Neural progenitor cell (in vitro differentiated cells): ENCODE measurements at regions not wholly inside any gene's neighbourhood (a gene's known extent, or its start where the extent isn't known, plus 50 kb on each side); places are given as distances from the start of the nearest gene placed in this dataset.

ENCODE experiments used
- DNase-seq: peaks from one replicate; pipeline ENCODE4 v3.0.0-alpha.2; 2016; ENCODE audit warnings: low spot score
- H2AFZ ChIP-seq: fragments of 200-600 bp; sonication (generic); replicated peaks from 2 replicates; pipeline ENCODE4 v1.6.1; 2016; ENCODE audit warnings: antibody characterized with exemption
- H3F3A ChIP-seq: fragments of 200-600 bp; sonication (generic); 2 replicates; pipeline ENCODE4 v1.6.1; 2016; ENCODE audit warnings: antibody characterized with exemption, low read depth
- H3K27ac ChIP-seq: fragments of 200-600 bp; sonication (generic); 2 replicates; pipeline ENCODE4 v1.5.1; 2016; ENCODE audit warnings: mild to moderate bottlenecking
- H3K27me3 ChIP-seq: fragments of 200-600 bp; sonication (generic); 2 replicates; pipeline ENCODE4 v1.6.1; 2016; ENCODE audit warnings: mild to moderate bottlenecking, moderate library complexity
- H3K36me3 ChIP-seq: fragments of 200-600 bp; sonication (generic); 2 replicates; pipeline ENCODE4 v1.5.1; 2016
- H3K4me1 ChIP-seq: fragments of 200-600 bp; sonication (generic); 2 replicates; pipeline ENCODE4 v1.6.1; 2016; ENCODE audit warnings: mixed run types
- H3K4me2 ChIP-seq: fragments of 200-600 bp; sonication (generic); 2 replicates; pipeline ENCODE4 v1.6.1; 2016
- H3K4me3 ChIP-seq: fragments of 200-600 bp; sonication (generic); 2 replicates; pipeline ENCODE4 v1.5.1; 2016
- H3K79me2 ChIP-seq: fragments of 200-600 bp; sonication (generic); 2 replicates; pipeline ENCODE4 v1.6.1; 2016; ENCODE audit warnings: low read depth
- H3K9ac ChIP-seq: fragments of 200-600 bp; sonication (generic); 2 replicates; pipeline ENCODE4 v1.6.1; 2016
- H3K9me3 ChIP-seq: fragments of 200-600 bp; sonication (generic); 2 replicates; pipeline ENCODE4 v1.5.1; 2016; ENCODE audit warnings: low read depth
- H4K20me1 ChIP-seq: fragments of 200-600 bp; sonication (generic); 2 replicates; pipeline ENCODE4 v1.6.1; 2016; ENCODE audit warnings: low read depth
- H3K27ac Mint-ChIP-seq: 3 replicates; pipeline ENCODE4 v1.8.0; 2021; ENCODE audit warnings: mixed read lengths
- H3K27me3 Mint-ChIP-seq: 2 replicates; pipeline ENCODE4 v1.8.0; 2022; ENCODE audit warnings: low read depth, mild to moderate bottlenecking, inconsistent platforms, moderate library complexity, mixed read lengths; ENCODE audit not compliant: insufficient read depth
- H3K36me3 Mint-ChIP-seq: 3 replicates; pipeline ENCODE4 v1.8.0; 2021; ENCODE audit warnings: mixed read lengths
- H3K4me1 Mint-ChIP-seq: 3 replicates; pipeline ENCODE4 v1.8.0; 2021; ENCODE audit warnings: mixed read lengths
- H3K4me3 Mint-ChIP-seq: 3 replicates; pipeline ENCODE4 v1.8.0; 2021; ENCODE audit warnings: mild to moderate bottlenecking, moderate library complexity, mixed read lengths
- H3K9me3 Mint-ChIP-seq: 3 replicates; pipeline ENCODE4 v1.8.0; 2020; ENCODE audit warnings: mixed read lengths
- EZH2 ChIP-seq: fragments of 200-600 bp; sonication (generic); IDR thresholded peaks from 2 replicates; pipeline ENCODE4 v1.6.1; 2017; ENCODE audit warnings: antibody characterized with exemption, mild to moderate bottlenecking, moderate library complexity
- EZH2phosphoT487 ChIP-seq: fragments of 200-600 bp; sonication (generic); IDR thresholded peaks from 2 replicates; pipeline ENCODE4 v1.6.1; 2017; ENCODE audit warnings: antibody characterized with exemption
- TF ChIP-seq, protein P1 (sequence below): fragments of 200-600 bp; sonication (generic); IDR thresholded peaks from 2 replicates; pipeline ENCODE4 v1.5.1; 2017; ENCODE audit warnings: antibody characterized with exemption, mild to moderate bottlenecking

DNA sequence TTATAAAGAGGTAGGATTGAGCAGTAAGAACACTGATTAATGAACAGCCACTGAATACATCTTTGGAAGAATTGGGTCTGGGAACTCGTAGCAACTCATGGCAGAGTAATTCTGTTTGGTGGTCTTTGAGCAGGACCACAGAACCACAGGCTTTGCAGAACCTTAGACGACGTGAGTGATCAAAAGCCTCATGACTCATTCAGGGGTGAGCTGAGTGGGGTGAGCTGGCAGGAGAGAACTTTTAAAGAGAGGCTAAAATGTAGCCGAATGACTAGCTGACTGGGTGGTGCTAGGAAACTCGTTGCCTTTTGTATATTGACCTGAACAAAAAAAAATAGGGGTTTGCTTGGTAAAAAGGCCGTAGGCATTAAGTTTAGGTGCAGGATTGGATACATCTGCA, 313.8 kb downstream of the TGFB2 start:
- no peak for DNase-seq
- H2AFZ ChIP-seq: no peak overlapping the region
- H3K27me3 Mint-ChIP-seq: no peaks in the 10 kb centered on the region
- H3K4me3 ChIP-seq: no peak overlapping the region
- no peaks in the 10 kb centered on the region for H4K20me1 ChIP-seq
- H3K9me3 Mint-ChIP-seq: no peaks in the 10 kb centered on the region
- H3K9me3 ChIP-seq: no peaks in the 10 kb centered on the region
- H3K36me3 Mint-ChIP-seq: no peaks in the 10 kb centered on the region
- H3K4me3 Mint-ChIP-seq: no peak overlapping the region
- no peak overlapping the region for H3K27ac ChIP-seq
- no peaks in the 10 kb centered on the region for H3K27me3 ChIP-seq
- no peak overlapping the region for H3K27ac Mint-ChIP-seq
- H3K4me1 Mint-ChIP-seq: peaks cover 12% of the 10 kb centered on the region
- no peaks in the 10 kb centered on the region for H3K36me3 ChIP-seq
- no peak overlapping the region for H3K4me2 ChIP-seq
- H3F3A ChIP-seq: no peaks in the 10 kb centered on the region
- H3K4me1 ChIP-seq: no peaks in the 10 kb centered on the region
- no peak overlapping the region for H3K9ac ChIP-seq
- H3K79me2 ChIP-seq: no peaks in the 10 kb centered on the region
- TF ChIP-seq EZH2 (no peak), EZH2phosphoT487 (no peak)
- TF ChIP-seq, protein P1, sequence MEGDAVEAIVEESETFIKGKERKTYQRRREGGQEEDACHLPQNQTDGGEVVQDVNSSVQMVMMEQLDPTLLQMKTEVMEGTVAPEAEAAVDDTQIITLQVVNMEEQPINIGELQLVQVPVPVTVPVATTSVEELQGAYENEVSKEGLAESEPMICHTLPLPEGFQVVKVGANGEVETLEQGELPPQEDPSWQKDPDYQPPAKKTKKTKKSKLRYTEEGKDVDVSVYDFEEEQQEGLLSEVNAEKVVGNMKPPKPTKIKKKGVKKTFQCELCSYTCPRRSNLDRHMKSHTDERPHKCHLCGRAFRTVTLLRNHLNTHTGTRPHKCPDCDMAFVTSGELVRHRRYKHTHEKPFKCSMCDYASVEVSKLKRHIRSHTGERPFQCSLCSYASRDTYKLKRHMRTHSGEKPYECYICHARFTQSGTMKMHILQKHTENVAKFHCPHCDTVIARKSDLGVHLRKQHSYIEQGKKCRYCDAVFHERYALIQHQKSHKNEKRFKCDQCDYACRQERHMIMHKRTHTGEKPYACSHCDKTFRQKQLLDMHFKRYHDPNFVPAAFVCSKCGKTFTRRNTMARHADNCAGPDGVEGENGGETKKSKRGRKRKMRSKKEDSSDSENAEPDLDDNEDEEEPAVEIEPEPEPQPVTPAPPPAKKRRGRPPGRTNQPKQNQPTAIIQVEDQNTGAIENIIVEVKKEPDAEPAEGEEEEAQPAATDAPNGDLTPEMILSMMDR: no peak

DNA sequence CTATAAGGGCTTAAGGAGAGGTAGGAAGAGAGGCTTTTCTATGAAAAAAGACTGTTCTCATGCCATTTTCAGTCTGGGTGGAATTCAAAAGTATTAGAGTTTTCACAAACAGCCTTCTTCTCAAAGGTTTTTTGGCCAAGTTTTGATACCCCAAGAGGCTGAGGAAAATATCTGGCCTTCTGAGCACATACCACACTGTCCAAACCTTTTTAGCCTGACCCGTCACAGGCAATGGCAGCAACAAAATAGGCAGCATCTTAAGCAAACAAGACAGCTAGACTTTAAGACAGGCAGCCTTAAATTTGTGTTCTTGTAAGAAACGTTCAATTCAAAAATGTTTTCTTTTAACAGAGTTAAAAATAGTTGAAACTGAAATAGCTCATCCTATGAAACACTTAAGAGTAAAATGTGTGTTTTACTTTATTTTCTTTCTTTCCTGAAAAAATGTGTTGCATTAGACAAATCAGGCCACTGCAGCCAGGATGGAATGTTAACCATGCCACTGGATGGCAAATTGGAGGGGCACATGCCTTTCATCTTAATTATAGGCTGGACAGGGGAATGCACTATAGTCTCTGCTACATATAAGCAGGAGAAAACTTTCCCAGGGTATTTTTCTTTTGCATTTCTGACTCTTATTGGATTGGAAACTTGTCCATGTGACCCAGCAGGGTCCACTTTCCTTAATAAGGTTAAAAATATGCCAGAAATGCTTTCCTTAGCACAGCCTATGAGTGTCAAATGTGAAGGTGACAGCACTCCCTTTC, 315.0 kb downstream of the TGFB2 start:
- H3K4me3 Mint-ChIP-seq: no peak overlapping the region
- Histone ChIP-seq H3K4me2 (no peak overlapping the region), H3K9ac (no peak overlapping the region), H3K4me1 (no peaks in the 10 kb centered on the region), H3K9me3 (no peaks in the 10 kb centered on the region), H3K4me3 (no peak overlapping the region), H3K27ac (no peak overlapping the region), H4K20me1 (no peaks in the 10 kb centered on the region), H3F3A (no peaks in the 10 kb centered on the region), H3K27me3 (no peaks in the 10 kb centered on the region), H3K36me3 (no peaks in the 10 kb centered on the region), H2AFZ (no peak overlapping the region), H3K79me2 (no peaks in the 10 kb centered on the region)
- peaks cover 12% of the 10 kb centered on the region for H3K4me1 Mint-ChIP-seq
- no peak for TF ChIP-seq EZH2phosphoT487
- TF ChIP-seq EZH2: no peak
- TF ChIP-seq, protein P1: no peak
- no peaks in the 10 kb centered on the region for H3K9me3 Mint-ChIP-seq
- no peaks in the 10 kb centered on the region for H3K27me3 Mint-ChIP-seq
- peak; percentile 10 for DNase-seq
- no peak overlapping the region for H3K27ac Mint-ChIP-seq
- H3K36me3 Mint-ChIP-seq: no peaks in the 10 kb centered on the region

DNA sequence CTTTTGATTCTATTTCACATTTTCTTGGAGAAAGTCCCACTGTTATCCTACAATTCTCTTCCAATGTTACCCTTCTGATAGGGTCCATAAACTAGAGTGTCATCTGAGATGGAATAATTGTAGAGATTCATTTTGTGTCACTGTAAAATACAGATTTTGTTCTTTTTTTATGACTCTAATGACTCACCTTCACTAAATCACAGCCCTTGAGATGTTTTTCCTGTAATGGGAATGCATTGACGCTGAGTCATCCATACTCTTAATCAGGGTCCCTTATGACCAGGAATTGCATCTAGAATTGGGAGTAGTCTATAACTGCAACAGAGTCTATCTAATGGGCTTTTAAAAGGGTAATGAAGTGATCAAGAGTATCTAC, 315.5 kb downstream of the TGFB2 start:
- H3K4me1 ChIP-seq: no peaks in the 10 kb centered on the region
- TF ChIP-seq, protein P1: no peak
- no peak for TF ChIP-seq EZH2
- no peak for TF ChIP-seq EZH2phosphoT487
- no peaks in the 10 kb centered on the region for H3F3A ChIP-seq
- H3K36me3 Mint-ChIP-seq: no peaks in the 10 kb centered on the region
- no peak overlapping the region for H3K27ac ChIP-seq
- no peaks in the 10 kb centered on the region for H3K9me3 ChIP-seq
- H3K9ac ChIP-seq: no peak overlapping the region
- no peak overlapping the region for H3K4me2 ChIP-seq
- H3K27ac Mint-ChIP-seq: no peak overlapping the region
- no peaks in the 10 kb centered on the region for H3K9me3 Mint-ChIP-seq
- no peaks in the 10 kb centered on the region for H3K36me3 ChIP-seq
- no peaks in the 10 kb centered on the region for H3K79me2 ChIP-seq
- no peak overlapping the region for H3K4me3 ChIP-seq
- H2AFZ ChIP-seq: no peak overlapping the region
- DNase-seq: no peak
- no peaks in the 10 kb centered on the region for H4K20me1 ChIP-seq
- no peaks in the 10 kb centered on the region for H3K27me3 Mint-ChIP-seq
- H3K4me1 Mint-ChIP-seq: peaks cover 12% of the 10 kb centered on the region
- H3K4me3 Mint-ChIP-seq: no peak overlapping the region
- H3K27me3 ChIP-seq: no peaks in the 10 kb centered on the region
